ENCODE measurements at regions not wholly inside any gene's neighbourhood (a gene's known extent, or its start where the extent isn't known, plus 50 kb on each side); places are given as distances from the start of the nearest gene placed in this dataset.

DNA sequence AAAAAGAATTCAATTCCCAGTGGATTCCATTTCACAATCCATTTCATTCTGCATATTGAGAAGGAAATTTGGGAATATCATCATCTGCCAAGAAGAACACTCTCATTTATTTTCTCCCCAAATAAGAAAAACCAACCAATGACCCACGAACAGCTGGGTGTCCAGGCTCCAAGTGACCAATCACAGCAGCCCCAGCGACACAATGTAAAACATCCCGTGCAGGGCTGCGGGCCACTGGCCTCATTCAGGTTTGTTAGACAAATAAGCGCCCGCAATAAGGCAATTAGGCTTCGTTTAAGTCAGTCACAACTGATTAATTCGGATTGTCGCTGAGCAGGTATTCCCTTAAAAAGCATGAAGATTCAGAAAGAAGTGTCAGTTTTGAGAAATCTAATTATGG is 378.6 kb downstream of the EIPR1 start (continued):
- TF ChIP-seq, protein P1, sequence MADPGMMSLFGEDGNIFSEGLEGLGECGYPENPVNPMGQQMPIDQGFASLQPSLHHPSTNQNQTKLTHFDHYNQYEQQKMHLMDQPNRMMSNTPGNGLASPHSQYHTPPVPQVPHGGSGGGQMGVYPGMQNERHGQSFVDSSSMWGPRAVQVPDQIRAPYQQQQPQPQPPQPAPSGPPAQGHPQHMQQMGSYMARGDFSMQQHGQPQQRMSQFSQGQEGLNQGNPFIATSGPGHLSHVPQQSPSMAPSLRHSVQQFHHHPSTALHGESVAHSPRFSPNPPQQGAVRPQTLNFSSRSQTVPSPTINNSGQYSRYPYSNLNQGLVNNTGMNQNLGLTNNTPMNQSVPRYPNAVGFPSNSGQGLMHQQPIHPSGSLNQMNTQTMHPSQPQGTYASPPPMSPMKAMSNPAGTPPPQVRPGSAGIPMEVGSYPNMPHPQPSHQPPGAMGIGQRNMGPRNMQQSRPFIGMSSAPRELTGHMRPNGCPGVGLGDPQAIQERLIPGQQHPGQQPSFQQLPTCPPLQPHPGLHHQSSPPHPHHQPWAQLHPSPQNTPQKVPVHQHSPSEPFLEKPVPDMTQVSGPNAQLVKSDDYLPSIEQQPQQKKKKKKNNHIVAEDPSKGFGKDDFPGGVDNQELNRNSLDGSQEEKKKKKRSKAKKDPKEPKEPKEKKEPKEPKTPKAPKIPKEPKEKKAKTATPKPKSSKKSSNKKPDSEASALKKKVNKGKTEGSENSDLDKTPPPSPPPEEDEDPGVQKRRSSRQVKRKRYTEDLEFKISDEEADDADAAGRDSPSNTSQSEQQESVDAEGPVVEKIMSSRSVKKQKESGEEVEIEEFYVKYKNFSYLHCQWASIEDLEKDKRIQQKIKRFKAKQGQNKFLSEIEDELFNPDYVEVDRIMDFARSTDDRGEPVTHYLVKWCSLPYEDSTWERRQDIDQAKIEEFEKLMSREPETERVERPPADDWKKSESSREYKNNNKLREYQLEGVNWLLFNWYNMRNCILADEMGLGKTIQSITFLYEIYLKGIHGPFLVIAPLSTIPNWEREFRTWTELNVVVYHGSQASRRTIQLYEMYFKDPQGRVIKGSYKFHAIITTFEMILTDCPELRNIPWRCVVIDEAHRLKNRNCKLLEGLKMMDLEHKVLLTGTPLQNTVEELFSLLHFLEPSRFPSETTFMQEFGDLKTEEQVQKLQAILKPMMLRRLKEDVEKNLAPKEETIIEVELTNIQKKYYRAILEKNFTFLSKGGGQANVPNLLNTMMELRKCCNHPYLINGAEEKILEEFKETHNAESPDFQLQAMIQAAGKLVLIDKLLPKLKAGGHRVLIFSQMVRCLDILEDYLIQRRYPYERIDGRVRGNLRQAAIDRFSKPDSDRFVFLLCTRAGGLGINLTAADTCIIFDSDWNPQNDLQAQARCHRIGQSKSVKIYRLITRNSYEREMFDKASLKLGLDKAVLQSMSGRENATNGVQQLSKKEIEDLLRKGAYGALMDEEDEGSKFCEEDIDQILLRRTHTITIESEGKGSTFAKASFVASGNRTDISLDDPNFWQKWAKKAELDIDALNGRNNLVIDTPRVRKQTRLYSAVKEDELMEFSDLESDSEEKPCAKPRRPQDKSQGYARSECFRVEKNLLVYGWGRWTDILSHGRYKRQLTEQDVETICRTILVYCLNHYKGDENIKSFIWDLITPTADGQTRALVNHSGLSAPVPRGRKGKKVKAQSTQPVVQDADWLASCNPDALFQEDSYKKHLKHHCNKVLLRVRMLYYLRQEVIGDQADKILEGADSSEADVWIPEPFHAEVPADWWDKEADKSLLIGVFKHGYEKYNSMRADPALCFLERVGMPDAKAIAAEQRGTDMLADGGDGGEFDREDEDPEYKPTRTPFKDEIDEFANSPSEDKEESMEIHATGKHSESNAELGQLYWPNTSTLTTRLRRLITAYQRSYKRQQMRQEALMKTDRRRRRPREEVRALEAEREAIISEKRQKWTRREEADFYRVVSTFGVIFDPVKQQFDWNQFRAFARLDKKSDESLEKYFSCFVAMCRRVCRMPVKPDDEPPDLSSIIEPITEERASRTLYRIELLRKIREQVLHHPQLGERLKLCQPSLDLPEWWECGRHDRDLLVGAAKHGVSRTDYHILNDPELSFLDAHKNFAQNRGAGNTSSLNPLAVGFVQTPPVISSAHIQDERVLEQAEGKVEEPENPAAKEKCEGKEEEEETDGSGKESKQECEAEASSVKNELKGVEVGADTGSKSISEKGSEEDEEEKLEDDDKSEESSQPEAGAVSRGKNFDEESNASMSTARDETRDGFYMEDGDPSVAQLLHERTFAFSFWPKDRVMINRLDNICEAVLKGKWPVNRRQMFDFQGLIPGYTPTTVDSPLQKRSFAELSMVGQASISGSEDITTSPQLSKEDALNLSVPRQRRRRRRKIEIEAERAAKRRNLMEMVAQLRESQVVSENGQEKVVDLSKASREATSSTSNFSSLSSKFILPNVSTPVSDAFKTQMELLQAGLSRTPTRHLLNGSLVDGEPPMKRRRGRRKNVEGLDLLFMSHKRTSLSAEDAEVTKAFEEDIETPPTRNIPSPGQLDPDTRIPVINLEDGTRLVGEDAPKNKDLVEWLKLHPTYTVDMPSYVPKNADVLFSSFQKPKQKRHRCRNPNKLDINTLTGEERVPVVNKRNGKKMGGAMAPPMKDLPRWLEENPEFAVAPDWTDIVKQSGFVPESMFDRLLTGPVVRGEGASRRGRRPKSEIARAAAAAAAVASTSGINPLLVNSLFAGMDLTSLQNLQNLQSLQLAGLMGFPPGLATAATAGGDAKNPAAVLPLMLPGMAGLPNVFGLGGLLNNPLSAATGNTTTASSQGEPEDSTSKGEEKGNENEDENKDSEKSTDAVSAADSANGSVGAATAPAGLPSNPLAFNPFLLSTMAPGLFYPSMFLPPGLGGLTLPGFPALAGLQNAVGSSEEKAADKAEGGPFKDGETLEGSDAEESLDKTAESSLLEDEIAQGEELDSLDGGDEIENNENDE (IDR thresholded peaks at IDR 0.05; ENCODE audit: insufficient replicate concordance, low read length) = no peak
- TF ChIP-seq, protein P2, sequence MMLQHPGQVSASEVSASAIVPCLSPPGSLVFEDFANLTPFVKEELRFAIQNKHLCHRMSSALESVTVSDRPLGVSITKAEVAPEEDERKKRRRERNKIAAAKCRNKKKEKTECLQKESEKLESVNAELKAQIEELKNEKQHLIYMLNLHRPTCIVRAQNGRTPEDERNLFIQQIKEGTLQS (IDR thresholded peaks at IDR 0.05; ENCODE audit: insufficient read depth, low read depth, low read length) = no peak
- no peak for TF ChIP-seq TCF12 (IDR thresholded peaks at IDR 0.05; ENCODE audit: low read depth, low read length)
- no peak for TF ChIP-seq SUZ12 (IDR thresholded peaks at IDR 0.05; ENCODE audit: low read length)
- TF ChIP-seq JUND (IDR thresholded peaks at IDR 0.05; ENCODE audit: low read length) = no peak
- no peak for TF ChIP-seq EGR1 (IDR thresholded peaks at IDR 0.05; ENCODE audit: borderline replicate concordance, low read depth, low read length)
- TF ChIP-seq, protein P3, sequence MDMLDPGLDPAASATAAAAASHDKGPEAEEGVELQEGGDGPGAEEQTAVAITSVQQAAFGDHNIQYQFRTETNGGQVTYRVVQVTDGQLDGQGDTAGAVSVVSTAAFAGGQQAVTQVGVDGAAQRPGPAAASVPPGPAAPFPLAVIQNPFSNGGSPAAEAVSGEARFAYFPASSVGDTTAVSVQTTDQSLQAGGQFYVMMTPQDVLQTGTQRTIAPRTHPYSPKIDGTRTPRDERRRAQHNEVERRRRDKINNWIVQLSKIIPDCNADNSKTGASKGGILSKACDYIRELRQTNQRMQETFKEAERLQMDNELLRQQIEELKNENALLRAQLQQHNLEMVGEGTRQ (IDR thresholded peaks at IDR 0.05; ENCODE audit: low read length) = no peak
- TF ChIP-seq BACH1 (IDR thresholded peaks at IDR 0.05; ENCODE audit: low read length) = no peak
- no peak for TF ChIP-seq EP300 (IDR thresholded peaks at IDR 0.05; ENCODE audit: borderline replicate concordance in 1 of 2, low read depth in 2 of 2, low read length in 2 of 2)
- TF ChIP-seq ASH2L (IDR thresholded peaks at IDR 0.05; ENCODE audit: low read length) = no peak
- TF ChIP-seq POLR2AphosphoS5 (IDR thresholded peaks at IDR 0.05; ENCODE audit: low read depth, low read length) = no peak

Data from H1 (cell line).